ENCODE measurements at regions not wholly inside any gene's neighbourhood (a gene's known extent, or its start where the extent isn't known, plus 50 kb on each side); places are given as distances from the start of the nearest gene placed in this dataset.

DNA sequence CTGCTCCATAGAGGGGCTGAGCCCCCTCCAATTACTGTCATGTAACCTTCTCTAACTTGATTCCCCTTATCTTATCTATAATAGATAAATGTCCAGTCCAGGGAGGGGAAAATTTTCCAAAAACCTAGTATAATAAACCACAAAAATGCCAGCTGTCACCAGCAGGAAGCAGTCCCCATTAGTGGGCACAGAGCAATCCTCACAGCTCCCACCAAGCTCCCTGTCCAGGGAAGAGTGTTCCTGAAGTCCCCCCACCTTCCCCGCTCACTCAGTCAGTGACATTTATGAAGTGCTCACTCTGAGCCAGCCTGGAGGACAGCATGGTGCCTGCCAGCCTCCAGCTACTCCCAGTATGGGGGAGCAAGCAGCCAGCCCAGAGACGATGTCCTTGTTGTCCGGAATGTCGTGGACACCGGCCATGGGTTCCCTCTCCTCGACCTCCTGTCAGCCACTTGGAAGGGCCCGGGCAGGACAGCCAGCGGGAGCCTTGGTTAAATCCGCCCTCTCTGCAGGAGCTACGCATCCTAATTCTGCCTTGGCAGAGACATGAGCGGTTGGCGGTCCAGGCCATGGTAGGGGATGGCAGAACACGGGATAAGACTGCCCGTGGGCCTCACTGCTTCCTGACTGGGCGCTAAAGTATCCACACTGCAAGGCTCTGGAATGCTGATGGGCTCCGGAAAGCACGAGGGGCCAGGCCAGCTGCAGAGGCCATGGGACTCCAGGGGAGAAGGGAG, 102.0 kb upstream of the CDH5 start:
- H3K27ac ChIP-seq (ENCODE audit: low read depth, low read length): no peak overlapping the region
- H3K4me1 ChIP-seq (ENCODE audit: control insufficient read depth, insufficient read depth, low read length): no peaks in the 10 kb centered on the region
- no peaks in the 10 kb centered on the region for H3K36me3 ChIP-seq (ENCODE audit: control insufficient read depth, insufficient read depth, low read length)
- H3K9me3 ChIP-seq (ENCODE audit: control insufficient read depth, insufficient read depth, low read length): no peaks in the 10 kb centered on the region
- H3K27me3 ChIP-seq (ENCODE audit: control insufficient read depth, insufficient read depth, low read length): 0 out of 2 replicates have a peak, but pooled peaks cover 3% of the 10 kb centered on the region
- no peak overlapping the region for H3K9ac ChIP-seq (ENCODE audit: low read depth, low read length)
- H3K4me3 ChIP-seq (ENCODE audit: low read depth, low read length): no peak overlapping the region

DNA sequence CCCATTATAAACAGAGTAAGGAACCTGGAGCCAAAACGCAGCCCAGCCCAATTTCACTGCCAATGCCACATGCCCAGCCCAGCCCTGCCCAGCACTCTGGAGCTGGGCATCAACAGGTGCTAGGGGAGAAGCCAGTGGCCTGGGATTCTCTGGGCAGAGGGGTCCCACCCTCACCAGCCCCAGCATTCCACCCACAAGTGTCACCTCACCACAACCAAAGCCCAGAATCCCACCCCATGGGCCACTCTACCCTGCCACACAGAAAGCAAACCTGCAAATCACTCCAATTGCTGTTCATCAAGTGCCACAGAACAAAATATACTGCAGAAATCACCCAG, 102.5 kb upstream of the CDH5 start:
- Histone ChIP-seq H3K36me3 (ENCODE audit: control insufficient read depth, insufficient read depth, low read length) (no peaks in the 10 kb centered on the region), H3K9ac (ENCODE audit: low read depth, low read length) (no peak overlapping the region), H3K4me3 (ENCODE audit: low read depth, low read length) (no peak overlapping the region), H3K4me1 (ENCODE audit: control insufficient read depth, insufficient read depth, low read length) (no peaks in the 10 kb centered on the region), H3K27ac (ENCODE audit: low read depth, low read length) (no peak overlapping the region), H3K27me3 (ENCODE audit: control insufficient read depth, insufficient read depth, low read length) (no peaks in the 10 kb centered on the region), H3K9me3 (ENCODE audit: control insufficient read depth, insufficient read depth, low read length) (no peaks in the 10 kb centered on the region)

- no peaks in the 10 kb centered on the region for H3K36me3 ChIP-seq (ENCODE audit: control insufficient read depth, insufficient read depth, low read length)
- H3K9ac ChIP-seq (ENCODE audit: low read depth, low read length): no peak overlapping the region
- H3K27me3 ChIP-seq (ENCODE audit: control insufficient read depth, insufficient read depth, low read length): no peaks in the 10 kb centered on the region
- H3K4me3 ChIP-seq (ENCODE audit: low read depth, low read length): no peak overlapping the region
- no peak overlapping the region for H3K27ac ChIP-seq (ENCODE audit: low read depth, low read length)
- H3K9me3 ChIP-seq (ENCODE audit: control insufficient read depth, insufficient read depth, low read length): no peaks in the 10 kb centered on the region
- no peaks in the 10 kb centered on the region for H3K4me1 ChIP-seq (ENCODE audit: control insufficient read depth, insufficient read depth, low read length)
Measured at GRCh38 chr16:66263168-66263972, 103.1 kb upstream of the CDH5 start.

GRCh38 chr16:66262253-66263167, 104.0 kb upstream of the CDH5 start:
- Histone ChIP-seq H3K4me3 (ENCODE audit: low read depth, low read length) (no peak overlapping the region), H3K36me3 (ENCODE audit: control insufficient read depth, insufficient read depth, low read length) (no peaks in the 10 kb centered on the region), H3K4me1 (ENCODE audit: control insufficient read depth, insufficient read depth, low read length) (no peaks in the 10 kb centered on the region), H3K9ac (ENCODE audit: low read depth, low read length) (no peak overlapping the region), H3K9me3 (ENCODE audit: control insufficient read depth, insufficient read depth, low read length) (no peaks in the 10 kb centered on the region), H3K27ac (ENCODE audit: low read depth, low read length) (no peak overlapping the region), H3K27me3 (ENCODE audit: control insufficient read depth, insufficient read depth, low read length) (no peaks in the 10 kb centered on the region)

DNA sequence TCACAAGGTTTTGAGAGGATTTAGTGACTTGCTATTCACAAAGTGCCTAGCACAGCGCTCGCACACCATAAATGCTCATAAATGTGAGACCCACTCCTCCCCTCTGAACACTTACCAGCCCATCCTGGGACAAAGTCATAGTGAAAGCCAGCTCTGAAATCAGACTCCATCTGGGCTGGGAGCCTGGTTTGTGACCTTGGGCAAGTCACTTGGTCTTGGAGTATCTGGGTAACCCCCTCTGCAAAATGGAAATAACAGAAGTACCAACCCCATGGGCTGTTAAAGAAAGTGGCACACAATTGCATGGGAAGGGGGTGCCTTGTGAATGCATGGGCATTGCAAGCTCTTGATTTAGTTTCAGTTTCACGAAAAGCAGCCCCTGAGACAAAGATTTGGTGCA, 104.7 kb upstream of the CDH5 start:
- Histone ChIP-seq H3K4me1 (ENCODE audit: control insufficient read depth, insufficient read depth, low read length) (no peaks in the 10 kb centered on the region), H3K27ac (ENCODE audit: low read depth, low read length) (no peak overlapping the region), H3K27me3 (ENCODE audit: control insufficient read depth, insufficient read depth, low read length) (no peaks in the 10 kb centered on the region), H3K36me3 (ENCODE audit: control insufficient read depth, insufficient read depth, low read length) (no peaks in the 10 kb centered on the region), H3K9ac (ENCODE audit: low read depth, low read length) (no peak overlapping the region), H3K4me3 (ENCODE audit: low read depth, low read length) (no peak overlapping the region), H3K9me3 (ENCODE audit: control insufficient read depth, insufficient read depth, low read length) (no peaks in the 10 kb centered on the region)

- Histone ChIP-seq H3K4me1 (ENCODE audit: control insufficient read depth, insufficient read depth, low read length) (no peaks in the 10 kb centered on the region), H3K36me3 (ENCODE audit: control insufficient read depth, insufficient read depth, low read length) (no peaks in the 10 kb centered on the region), H3K9me3 (ENCODE audit: control insufficient read depth, insufficient read depth, low read length) (no peaks in the 10 kb centered on the region), H3K27me3 (ENCODE audit: control insufficient read depth, insufficient read depth, low read length) (no peaks in the 10 kb centered on the region), H3K27ac (ENCODE audit: low read depth, low read length) (no peak overlapping the region), H3K9ac (ENCODE audit: low read depth, low read length) (no peak overlapping the region), H3K4me3 (ENCODE audit: low read depth, low read length) (no peak overlapping the region)
Measured at GRCh38 chr16:66260522-66261254, 105.8 kb upstream of the CDH5 start.

DNA sequence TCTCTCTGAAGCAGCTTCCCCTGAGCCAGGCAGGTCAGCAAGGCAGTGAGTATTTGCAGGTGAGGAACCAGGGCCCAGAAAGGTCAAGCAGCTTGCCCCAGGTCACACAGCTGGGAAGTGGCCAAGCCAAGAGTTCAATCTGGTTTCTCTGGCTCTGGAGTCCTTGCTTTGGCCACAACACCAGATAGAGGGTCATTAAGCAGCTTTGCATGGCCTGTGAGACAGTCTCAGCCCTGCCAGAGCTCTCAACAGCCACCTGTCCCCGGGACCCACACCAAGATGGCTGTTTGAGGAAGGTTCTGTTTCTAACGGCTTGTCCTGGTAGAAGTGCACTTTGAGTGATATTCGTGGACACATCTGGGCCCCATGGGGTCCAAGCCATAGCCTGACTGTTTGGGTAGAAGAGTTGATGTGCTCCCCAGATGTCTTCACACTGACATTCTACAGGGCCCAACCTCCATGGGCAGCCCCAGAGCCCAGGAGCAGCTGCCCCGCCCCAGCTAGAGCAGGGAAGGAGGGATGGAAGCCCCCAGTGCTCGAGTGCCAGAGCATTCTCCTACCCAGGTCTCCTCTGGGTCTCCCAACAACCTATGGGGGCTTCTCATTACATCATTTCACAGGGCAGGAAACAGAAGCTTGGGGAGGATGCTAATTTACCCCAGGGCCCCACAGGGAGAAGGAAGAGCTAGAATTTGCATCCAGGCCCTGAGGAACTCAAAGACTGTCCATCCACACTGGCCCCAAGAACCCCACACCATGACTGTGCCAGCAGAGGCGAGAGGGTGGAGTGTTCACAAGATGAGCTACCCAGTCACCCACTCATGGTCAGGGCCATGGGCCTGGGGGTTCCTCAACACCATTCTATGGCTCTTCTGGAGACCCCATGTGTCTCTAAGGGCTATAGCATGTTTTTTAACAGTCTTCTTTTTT, 107.3 kb upstream of the CDH5 start:
- Histone ChIP-seq H3K27me3 (ENCODE audit: control insufficient read depth, insufficient read depth, low read length) (no peaks in the 10 kb centered on the region), H3K4me1 (ENCODE audit: control insufficient read depth, insufficient read depth, low read length) (no peaks in the 10 kb centered on the region), H3K4me3 (ENCODE audit: low read depth, low read length) (no peak overlapping the region), H3K9ac (ENCODE audit: low read depth, low read length) (no peak overlapping the region), H3K27ac (ENCODE audit: low read depth, low read length) (no peak overlapping the region), H3K36me3 (ENCODE audit: control insufficient read depth, insufficient read depth, low read length) (no peaks in the 10 kb centered on the region), H3K9me3 (ENCODE audit: control insufficient read depth, insufficient read depth, low read length) (no peaks in the 10 kb centered on the region)

DNA sequence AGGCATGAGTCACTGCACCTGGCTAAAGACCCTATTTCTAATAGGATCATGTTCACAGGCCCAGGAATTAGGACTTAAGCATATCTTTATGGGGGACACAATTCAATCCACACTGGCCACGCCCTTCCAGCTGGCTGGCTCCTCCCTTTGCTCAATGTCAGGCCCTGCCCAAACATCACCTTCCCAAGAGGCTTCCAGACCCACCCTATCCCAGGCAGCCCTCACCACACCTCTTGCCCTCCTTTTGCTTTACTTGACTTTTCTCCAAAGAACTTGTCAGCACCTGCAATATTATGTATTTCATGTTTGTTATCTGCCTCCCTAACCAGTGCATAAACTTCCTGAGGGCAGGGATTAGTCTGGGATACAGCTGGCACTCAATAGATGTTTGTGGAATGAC, 109.6 kb upstream of the CDH5 start:
- Histone ChIP-seq H3K9ac (ENCODE audit: low read depth, low read length) (no peak overlapping the region), H3K27ac (ENCODE audit: low read depth, low read length) (no peak overlapping the region), H3K36me3 (ENCODE audit: control insufficient read depth, insufficient read depth, low read length) (no peaks in the 10 kb centered on the region), H3K9me3 (ENCODE audit: control insufficient read depth, insufficient read depth, low read length) (no peaks in the 10 kb centered on the region), H3K4me3 (ENCODE audit: low read depth, low read length) (no peak overlapping the region), H3K27me3 (ENCODE audit: control insufficient read depth, insufficient read depth, low read length) (no peaks in the 10 kb centered on the region), H3K4me1 (ENCODE audit: control insufficient read depth, insufficient read depth, low read length) (no peaks in the 10 kb centered on the region)

DNA sequence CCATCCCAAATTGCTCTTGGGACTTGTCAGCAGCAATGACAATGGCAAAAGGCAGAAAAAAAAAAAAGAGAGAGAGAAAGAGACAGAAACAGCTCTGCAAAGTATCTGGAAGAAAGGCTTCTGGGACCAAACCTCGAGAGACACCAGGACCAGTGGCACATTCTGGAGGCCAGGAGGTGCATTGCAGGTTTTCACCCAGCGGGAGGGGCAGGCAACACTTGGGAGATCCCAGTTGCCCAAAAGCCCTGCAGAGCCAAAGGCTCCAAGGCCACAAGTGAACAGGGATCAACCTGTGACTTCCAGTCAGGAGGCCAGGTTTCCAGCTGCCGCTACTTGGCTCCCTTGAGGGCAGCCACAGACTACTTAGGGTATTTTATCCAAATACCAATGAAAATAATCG, 110.8 kb upstream of the CDH5 start:
- Histone ChIP-seq H3K9ac (ENCODE audit: low read depth, low read length) (no peak overlapping the region), H3K4me1 (ENCODE audit: control insufficient read depth, insufficient read depth, low read length) (no peaks in the 10 kb centered on the region), H3K9me3 (ENCODE audit: control insufficient read depth, insufficient read depth, low read length) (no peaks in the 10 kb centered on the region), H3K27me3 (ENCODE audit: control insufficient read depth, insufficient read depth, low read length) (no peaks in the 10 kb centered on the region), H3K36me3 (ENCODE audit: control insufficient read depth, insufficient read depth, low read length) (no peaks in the 10 kb centered on the region), H3K4me3 (ENCODE audit: low read depth, low read length) (no peak overlapping the region), H3K27ac (ENCODE audit: low read depth, low read length) (no peak overlapping the region)

- no peak overlapping the region for H3K9ac ChIP-seq (ENCODE audit: low read depth, low read length)
- no peaks in the 10 kb centered on the region for H3K27me3 ChIP-seq (ENCODE audit: control insufficient read depth, insufficient read depth, low read length)
Measured at GRCh38 chr16:66254751-66255150, 111.7 kb upstream of the CDH5 start.

More at GRCh38 chr16:66254751-66255150, 111.7 kb upstream of the CDH5 start:
- no peaks in the 10 kb centered on the region for H3K36me3 ChIP-seq (ENCODE audit: control insufficient read depth, insufficient read depth, low read length)
- H3K4me3 ChIP-seq (ENCODE audit: low read depth, low read length): no peak overlapping the region
- no peaks in the 10 kb centered on the region for H3K4me1 ChIP-seq (ENCODE audit: control insufficient read depth, insufficient read depth, low read length)
- no peaks in the 10 kb centered on the region for H3K9me3 ChIP-seq (ENCODE audit: control insufficient read depth, insufficient read depth, low read length)
- H3K27ac ChIP-seq (ENCODE audit: low read depth, low read length): no peak overlapping the region

Measured in HUES48 (cell line).